ENCODE measurements at regions not wholly inside any gene's neighbourhood (a gene's known extent, or its start where the extent isn't known, plus 50 kb on each side); places are given as distances from the start of the nearest gene placed in this dataset.

- no peak for DNase-seq (ENCODE audit: low read depth)
- no peak overlapping the region for H3K4me3 ChIP-seq (ENCODE audit: low read depth, low read length)
- in situ Hi-C loops (cut with HindIII; ENCODE audit: low sequenced_read_pairs) = no loop called here
- TF ChIP-seq, protein P1, sequence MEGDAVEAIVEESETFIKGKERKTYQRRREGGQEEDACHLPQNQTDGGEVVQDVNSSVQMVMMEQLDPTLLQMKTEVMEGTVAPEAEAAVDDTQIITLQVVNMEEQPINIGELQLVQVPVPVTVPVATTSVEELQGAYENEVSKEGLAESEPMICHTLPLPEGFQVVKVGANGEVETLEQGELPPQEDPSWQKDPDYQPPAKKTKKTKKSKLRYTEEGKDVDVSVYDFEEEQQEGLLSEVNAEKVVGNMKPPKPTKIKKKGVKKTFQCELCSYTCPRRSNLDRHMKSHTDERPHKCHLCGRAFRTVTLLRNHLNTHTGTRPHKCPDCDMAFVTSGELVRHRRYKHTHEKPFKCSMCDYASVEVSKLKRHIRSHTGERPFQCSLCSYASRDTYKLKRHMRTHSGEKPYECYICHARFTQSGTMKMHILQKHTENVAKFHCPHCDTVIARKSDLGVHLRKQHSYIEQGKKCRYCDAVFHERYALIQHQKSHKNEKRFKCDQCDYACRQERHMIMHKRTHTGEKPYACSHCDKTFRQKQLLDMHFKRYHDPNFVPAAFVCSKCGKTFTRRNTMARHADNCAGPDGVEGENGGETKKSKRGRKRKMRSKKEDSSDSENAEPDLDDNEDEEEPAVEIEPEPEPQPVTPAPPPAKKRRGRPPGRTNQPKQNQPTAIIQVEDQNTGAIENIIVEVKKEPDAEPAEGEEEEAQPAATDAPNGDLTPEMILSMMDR (IDR thresholded peaks at IDR 0.05; ENCODE audit: low read depth, low read length, missing control alignments) = no peak
Measured at GRCh38 chr18:79583984-79584401, 95.6 kb upstream of the CTDP1 start.

- TF ChIP-seq, protein P1 (IDR thresholded peaks at IDR 0.05; ENCODE audit: low read depth, low read length, missing control alignments) = no peak
- no peak overlapping the region for H3K4me3 ChIP-seq (ENCODE audit: low read depth, low read length)
- no peak for DNase-seq (ENCODE audit: low read depth)
- in situ Hi-C loops (cut with HindIII; ENCODE audit: low sequenced_read_pairs) = loop anchor here (5.0 kb wide), 2 partner anchors 47 to 82 kb away; no protein-coding TSS in a partner anchor
Measured at GRCh38 chr18:79584491-79585394, 94.9 kb upstream of the CTDP1 start.

- TF ChIP-seq, protein P1 (IDR thresholded peaks at IDR 0.05; ENCODE audit: low read depth, low read length, missing control alignments) = no peak
Measured at GRCh38 chr18:79585395-79586370, 93.9 kb upstream of the CTDP1 start.

DNA sequence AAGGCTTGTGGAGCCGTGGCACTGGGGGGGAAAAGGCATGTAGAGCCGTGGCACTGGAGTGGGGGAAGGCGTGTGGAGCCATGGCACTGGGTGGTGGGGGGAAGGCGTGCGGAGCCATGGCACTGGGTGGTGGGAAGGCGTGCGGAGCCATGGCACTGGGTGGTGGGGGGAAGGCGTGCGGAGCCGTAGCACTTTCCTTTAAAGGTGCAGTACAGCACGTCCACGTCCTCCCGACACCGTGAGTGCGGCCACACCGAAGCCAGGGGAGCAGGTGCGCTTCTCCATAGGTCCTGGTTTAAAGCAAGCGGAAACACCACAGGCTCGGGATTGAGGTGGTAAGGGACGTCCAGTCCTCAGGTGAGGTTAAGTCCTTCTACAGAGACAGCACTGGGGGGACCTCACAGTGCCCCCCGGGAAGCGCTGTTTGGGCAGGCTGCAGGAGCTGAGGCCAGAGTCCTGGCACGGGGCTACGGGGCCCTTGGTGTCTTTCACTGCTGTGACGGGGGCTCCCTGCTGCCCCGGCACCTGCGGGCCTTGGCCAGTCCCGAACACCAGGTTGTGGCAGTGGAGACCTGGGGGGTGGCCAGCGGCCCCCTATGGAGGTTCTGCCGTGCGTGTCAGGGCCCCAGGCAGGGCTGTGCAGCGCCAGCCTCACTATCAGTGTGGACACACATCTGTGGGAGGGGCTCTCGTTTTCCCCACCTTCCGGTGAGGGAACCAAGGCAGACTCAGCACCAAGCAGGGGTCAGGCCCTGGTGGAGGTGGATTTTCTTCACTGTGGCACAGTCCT, 93.0 kb upstream of the CTDP1 start:
- TF ChIP-seq, protein P1 (IDR thresholded peaks at IDR 0.05; ENCODE audit: low read depth, low read length, missing control alignments) = no peak
- in situ Hi-C loops (cut with HindIII; ENCODE audit: low sequenced_read_pairs) = loop anchor here (5.0 kb wide), 2 partner anchors 49 to 84 kb away; no protein-coding TSS in a partner anchor
- no peak for DNase-seq (ENCODE audit: low read depth)
- no peak overlapping the region for H3K4me3 ChIP-seq (ENCODE audit: low read depth, low read length)

More at GRCh38 chr18:79585395-79586370, 93.9 kb upstream of the CTDP1 start:
- no peak overlapping the region for H3K4me3 ChIP-seq (ENCODE audit: low read depth, low read length)
- DNase-seq (ENCODE audit: low read depth) = no peak
- in situ Hi-C loops (cut with HindIII; ENCODE audit: low sequenced_read_pairs) = loop anchor here (5.0 kb wide), 2 partner anchors 48 to 83 kb away; no protein-coding TSS in a partner anchor

DNA sequence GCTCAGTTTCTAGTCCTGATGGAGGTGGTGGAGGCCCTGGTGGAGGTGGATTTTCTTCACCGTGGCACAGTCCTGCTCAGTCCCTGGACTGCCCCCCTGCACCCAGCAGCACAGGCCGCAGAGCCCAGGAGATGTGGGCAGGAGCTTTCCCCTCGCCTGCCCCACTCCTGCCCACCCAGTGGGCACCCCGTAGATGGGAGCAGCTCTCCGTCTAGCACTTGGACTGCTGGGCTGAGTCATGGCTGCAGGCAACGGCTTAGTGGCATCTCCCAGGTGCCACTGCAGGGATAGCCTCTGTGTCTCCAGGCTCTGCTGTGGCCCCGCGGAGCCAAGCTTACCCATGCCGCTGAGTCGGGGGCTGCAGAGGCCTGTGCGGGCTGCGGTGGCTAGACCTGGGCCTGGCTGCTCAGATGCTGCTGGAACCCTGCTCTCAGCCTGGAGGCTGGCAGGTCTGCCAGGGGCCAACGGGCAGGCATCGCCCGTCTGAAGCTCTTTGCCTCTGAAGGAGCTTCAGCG, 92.3 kb upstream of the CTDP1 start:
- in situ Hi-C loops (cut with HindIII; ENCODE audit: low sequenced_read_pairs) = loop anchor here (5.0 kb wide), 2 partner anchors 50 to 85 kb away; no protein-coding TSS in a partner anchor
- no peak for DNase-seq (ENCODE audit: low read depth)
- TF ChIP-seq, protein P1 (IDR thresholded peaks at IDR 0.05; ENCODE audit: low read depth, low read length, missing control alignments) = no peak
- no peak overlapping the region for H3K4me3 ChIP-seq (ENCODE audit: low read depth, low read length)

Measured in astrocyte of the cerebellum (primary cell).